Osteocyte (in vitro differentiated cells): ENCODE measurements at regions not wholly inside any gene's neighbourhood (a gene's known extent, or its start where the extent isn't known, plus 50 kb on each side); places are given as distances from the start of the nearest gene placed in this dataset.
"Not testable (repeated sequence)": the region's sequence is repeated elsewhere in the genome, so short reads cannot be mapped to it uniquely, and the experiment has no call there.

Experiments
- DNase-seq: peaks from one replicate; pipeline ENCODE4 v3.0.0; 2021; ENCODE audit warnings: mixed read lengths; ENCODE audit not compliant: unreplicated experiment; ENCODE audit errors: extremely low spot score
- H3K27ac Mint-ChIP-seq: one replicate; pipeline ENCODE4 v1.8.0; 2021; ENCODE audit warnings: mild to moderate bottlenecking, mixed read lengths; ENCODE audit not compliant: unreplicated experiment
- H3K27me3 Mint-ChIP-seq: one replicate; pipeline ENCODE4 v1.8.0; 2021; ENCODE audit warnings: mixed read lengths; ENCODE audit not compliant: unreplicated experiment
- H3K36me3 Mint-ChIP-seq: one replicate; pipeline ENCODE4 v1.8.0; 2021; ENCODE audit warnings: mixed read lengths; ENCODE audit not compliant: unreplicated experiment
- H3K4me1 Mint-ChIP-seq: one replicate; pipeline ENCODE4 v1.8.0; 2021; ENCODE audit warnings: mixed read lengths; ENCODE audit not compliant: unreplicated experiment
- H3K4me3 Mint-ChIP-seq: one replicate; pipeline ENCODE4 v1.8.0; 2021; ENCODE audit warnings: mild to moderate bottlenecking, moderate library complexity, mixed read lengths; ENCODE audit not compliant: unreplicated experiment
- H3K9me3 Mint-ChIP-seq: one replicate; pipeline ENCODE4 v1.8.0; 2021; ENCODE audit warnings: mixed read lengths; ENCODE audit not compliant: unreplicated experiment
- CTCF ChIP-seq: fragments of 200-600 bp; sonication (generic); IDR thresholded peaks from 2 replicates; pipeline ENCODE4 v1.5.0; 2021; ENCODE audit warnings: antibody characterized with exemption, mild to moderate bottlenecking, moderate library complexity

- H3K4me3 Mint-ChIP-seq = no peak overlapping the region
Observed at GRCh38 chr10:20535897-20536881, 360.9 kb downstream of the NEBL start.

GRCh38 chr10:20531241-20531883 is 365.7 kb downstream of the NEBL start:
- H3K4me3 Mint-ChIP-seq, DNase-seq, H3K27me3 Mint-ChIP-seq, H3K4me1 Mint-ChIP-seq, H3K36me3 Mint-ChIP-seq, H3K9me3 Mint-ChIP-seq, H3K27ac Mint-ChIP-seq: not testable (repeated sequence)

More at GRCh38 chr10:20535897-20536881, 360.9 kb downstream of the NEBL start:
- H3K27ac Mint-ChIP-seq = peak overlapping the region; percentile 48
- no peak for TF ChIP-seq CTCF
- no peak for DNase-seq
- no peaks in the 10 kb centered on the region for H3K27me3 Mint-ChIP-seq
- H3K4me1 Mint-ChIP-seq = peaks cover 13% of the 10 kb centered on the region
- H3K9me3 Mint-ChIP-seq = peaks cover 5% of the 10 kb centered on the region
- no peaks in the 10 kb centered on the region for H3K36me3 Mint-ChIP-seq

DNA sequence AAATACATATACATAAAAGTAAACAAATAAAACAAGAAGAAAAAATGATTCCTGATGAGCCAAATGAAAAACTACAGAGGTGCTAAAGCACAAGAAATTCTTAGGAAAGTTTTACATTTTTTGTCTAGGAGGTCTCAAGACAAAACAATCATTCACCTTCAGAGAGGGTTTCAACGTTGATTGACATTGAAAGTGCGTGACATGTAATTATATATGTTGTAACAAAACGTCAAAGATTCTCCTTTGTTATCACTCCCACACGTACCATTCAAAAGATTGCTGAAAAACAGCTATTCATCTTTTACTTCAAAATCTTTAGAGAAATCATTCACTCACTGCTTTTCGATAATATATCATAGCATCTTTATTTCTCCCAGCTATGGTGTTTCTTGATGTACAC is 375.9 kb downstream of the NEBL start:
- Mint-ChIP-seq H3K27ac (no peak overlapping the region), H3K36me3 (no peaks in the 10 kb centered on the region), H3K27me3 (peaks cover 3% of the 10 kb centered on the region), H3K4me3 (no peak overlapping the region), H3K4me1 (no peaks in the 10 kb centered on the region), H3K9me3 (no peaks in the 10 kb centered on the region)
- no peak for TF ChIP-seq CTCF
- DNase-seq = no peak

DNA sequence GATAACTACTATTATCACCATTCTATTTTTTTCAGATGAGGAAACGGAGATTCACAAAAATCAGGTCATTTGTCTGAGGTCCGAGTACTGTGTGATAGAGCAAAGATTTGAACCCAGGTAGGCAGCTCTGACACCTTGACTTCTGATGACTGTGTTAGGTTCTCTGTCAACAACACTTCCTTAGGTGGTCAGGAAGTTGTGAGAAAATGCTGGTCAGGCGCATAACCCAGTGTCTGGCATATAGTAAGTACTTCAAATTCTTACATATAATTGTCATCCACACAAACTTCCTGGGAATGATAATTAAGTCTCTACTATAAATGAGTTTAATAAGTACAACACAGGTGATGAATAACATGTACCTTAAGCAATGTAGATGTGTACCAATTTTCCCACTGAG is 381.5 kb downstream of the NEBL start:
- Mint-ChIP-seq H3K4me3 (no peak overlapping the region), H3K27me3 (peaks cover 3% of the 10 kb centered on the region), H3K27ac (no peak overlapping the region), H3K9me3 (no peaks in the 10 kb centered on the region), H3K4me1 (no peaks in the 10 kb centered on the region), H3K36me3 (no peaks in the 10 kb centered on the region)
- no peak for TF ChIP-seq CTCF
- no peak for DNase-seq

DNA sequence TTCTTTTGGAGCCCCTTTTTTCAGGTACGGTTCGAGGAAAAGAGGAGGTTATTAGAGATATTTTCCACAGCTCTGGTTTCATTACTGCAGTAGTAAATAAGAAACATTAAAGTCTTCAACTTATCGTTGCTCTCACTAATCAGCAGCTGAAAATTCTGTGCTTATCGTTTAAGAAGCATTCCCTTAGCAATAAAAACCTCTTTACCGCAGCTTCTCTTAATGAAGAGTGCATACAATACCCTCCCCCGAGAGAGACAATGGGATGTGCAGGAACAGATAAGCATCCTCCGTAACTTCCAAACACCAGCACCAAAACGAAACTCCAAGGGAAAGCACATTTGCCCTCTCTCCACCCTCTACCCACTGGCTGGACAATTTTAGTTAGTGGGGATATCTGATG is 384.5 kb downstream of the NEBL start:
- H3K4me1 Mint-ChIP-seq = no peaks in the 10 kb centered on the region
- no peak overlapping the region for H3K4me3 Mint-ChIP-seq
- no peaks in the 10 kb centered on the region for H3K36me3 Mint-ChIP-seq
- no peak for DNase-seq
- TF ChIP-seq CTCF = no peak
- H3K27me3 Mint-ChIP-seq = no peaks in the 10 kb centered on the region
- H3K27ac Mint-ChIP-seq = no peak overlapping the region
- H3K9me3 Mint-ChIP-seq = no peaks in the 10 kb centered on the region
